PC-3 (cell line): ENCODE measurements at regions not wholly inside any gene's neighbourhood (a gene's known extent, or its start where the extent isn't known, plus 50 kb on each side); places are given as distances from the start of the nearest gene placed in this dataset.

Experiments
- ATAC-seq: fragments of 200-7000 bp; cut with Tn5 transposase; 2 replicates; pipeline ENCODE4 v1.9.1; 2020; ENCODE audit warnings: mild to moderate bottlenecking, moderate library complexity
- BruUV-seq: library from RNA; stranded (reverse); fragments of 400-500 nt; replicated peaks from 2 replicates; lab custom pipeline; 2021; lab: Mats Ljungman, UMichigan
- CTCF ChIA-PET: fragments of 300-600 bp; sonication (Branson Sonifier 250); formaldehyde crosslinking; loops from one replicate; lab custom pipeline; 2022; ENCODE audit warnings: antibody characterized with exemption; lab: Charles Lee
- POLR2A ChIA-PET: fragments of 300-600 bp; sonication (Branson Sonifier 250); formaldehyde crosslinking; loops from one replicate; lab custom pipeline; 2022; ENCODE audit warnings: antibody characterized with exemption; ENCODE audit not compliant: unreplicated experiment; lab: Charles Lee
- DNase-seq: peaks from one replicate; pipeline ENCODE4 v3.0.0-alpha.2; 2015
- H2AFZ ChIP-seq: fragments of 300-600 bp; sonication (generic); 2 replicates; pipeline ENCODE4 v1.6.0; 2016; ENCODE audit warnings: antibody characterized with exemption, low read length
- H3F3A ChIP-seq: fragments of 300-600 bp; sonication (generic); one replicate; pipeline ENCODE4 v1.6.0; 2017; ENCODE audit warnings: antibody characterized with exemption, low read length, control low read depth, mild to moderate bottlenecking; ENCODE audit not compliant: unreplicated experiment
- H3K27ac ChIP-seq: fragments of 300-600 bp; sonication (generic); 2 replicates; pipeline ENCODE4 v1.5.1; 2016; ENCODE audit warnings: mild to moderate bottlenecking, low read length
- H3K27me3 ChIP-seq: fragments of 300-600 bp; sonication (generic); 2 replicates; pipeline ENCODE4 v1.6.1; 2016; ENCODE audit warnings: low read length, mixed read lengths
- H3K36me3 ChIP-seq: fragments of 300-600 bp; sonication (generic); 2 replicates; pipeline ENCODE4 v1.6.1; 2016; ENCODE audit warnings: low read depth, mixed run types, low read length, mixed read lengths
- H3K4me1 ChIP-seq: fragments of 300-600 bp; sonication (generic); 2 replicates; pipeline ENCODE4 v1.5.1; 2016; ENCODE audit warnings: low read length; ENCODE audit not compliant: insufficient read depth
- H3K4me2 ChIP-seq: fragments of 300-600 bp; sonication (generic); 2 replicates; pipeline ENCODE4 v1.6.0; 2016; ENCODE audit warnings: low read length
- H3K4me3 ChIP-seq: fragments of 300-600 bp; sonication (generic); 2 replicates; pipeline ENCODE4 v1.5.1; 2016; ENCODE audit warnings: mild to moderate bottlenecking, low read length, mixed read lengths
- H3K79me2 ChIP-seq: fragments of 300-600 bp; sonication (generic); 2 replicates; pipeline ENCODE4 v1.6.1; 2017; ENCODE audit warnings: low read length, mixed read lengths
- H3K9ac ChIP-seq: fragments of 300-600 bp; sonication (generic); 2 replicates; pipeline ENCODE4 v1.6.0; 2016; ENCODE audit warnings: mild to moderate bottlenecking, low read length
- H3K9me2 ChIP-seq: fragments of 300-600 bp; sonication (generic); replicated peaks from 2 replicates; pipeline ENCODE4 v1.6.1; 2016; ENCODE audit warnings: mixed run types, low read length, mixed read lengths
- H3K9me3 ChIP-seq: fragments of 300-600 bp; sonication (generic); 2 replicates; pipeline ENCODE4 v1.6.1; 2016; ENCODE audit warnings: low read length, mixed read lengths
- H4K20me1 ChIP-seq: fragments of 300-600 bp; sonication (generic); 2 replicates; pipeline ENCODE4 v1.6.1; 2016; ENCODE audit warnings: low read length, mixed read lengths
- EZH2 ChIP-seq: fragments of 300-600 bp; sonication (generic); IDR thresholded peaks from one replicate; pipeline ENCODE4 v1.6.1; 2017; ENCODE audit warnings: antibody characterized with exemption, mild to moderate bottlenecking, low read length; ENCODE audit not compliant: unreplicated experiment
- EZH2phosphoT487 ChIP-seq: fragments of 300-600 bp; sonication (generic); IDR thresholded peaks from 2 replicates; pipeline ENCODE4 v1.6.1; 2018; ENCODE audit warnings: mild to moderate bottlenecking, antibody characterized with exemption, low read length, borderline replicate concordance
- intact Hi-C: fragments of 100-400 bp; cut with micrococcal nuclease; formaldehyde crosslinking; loops from 2 replicates; pipeline ENCODE4 v1.9.0; 2023
- TF ChIP-seq, protein P1 (sequence below): fragments of 300-600 bp; sonication (generic); conservative IDR thresholded peaks from 2 replicates; pipeline ENCODE4 v1.5.1; 2017; ENCODE audit warnings: antibody characterized with exemption, low read depth, mild to moderate bottlenecking, low read length

- H3K4me3 ChIP-seq = no peak overlapping the region
- BruUV-seq = no TSS peak
- no peaks in the 10 kb centered on the region for H3K9me2 ChIP-seq
- no peak for ATAC-seq
- TF ChIP-seq EZH2phosphoT487 (no peak), EZH2 (no peak)
- TF ChIP-seq, protein P1, sequence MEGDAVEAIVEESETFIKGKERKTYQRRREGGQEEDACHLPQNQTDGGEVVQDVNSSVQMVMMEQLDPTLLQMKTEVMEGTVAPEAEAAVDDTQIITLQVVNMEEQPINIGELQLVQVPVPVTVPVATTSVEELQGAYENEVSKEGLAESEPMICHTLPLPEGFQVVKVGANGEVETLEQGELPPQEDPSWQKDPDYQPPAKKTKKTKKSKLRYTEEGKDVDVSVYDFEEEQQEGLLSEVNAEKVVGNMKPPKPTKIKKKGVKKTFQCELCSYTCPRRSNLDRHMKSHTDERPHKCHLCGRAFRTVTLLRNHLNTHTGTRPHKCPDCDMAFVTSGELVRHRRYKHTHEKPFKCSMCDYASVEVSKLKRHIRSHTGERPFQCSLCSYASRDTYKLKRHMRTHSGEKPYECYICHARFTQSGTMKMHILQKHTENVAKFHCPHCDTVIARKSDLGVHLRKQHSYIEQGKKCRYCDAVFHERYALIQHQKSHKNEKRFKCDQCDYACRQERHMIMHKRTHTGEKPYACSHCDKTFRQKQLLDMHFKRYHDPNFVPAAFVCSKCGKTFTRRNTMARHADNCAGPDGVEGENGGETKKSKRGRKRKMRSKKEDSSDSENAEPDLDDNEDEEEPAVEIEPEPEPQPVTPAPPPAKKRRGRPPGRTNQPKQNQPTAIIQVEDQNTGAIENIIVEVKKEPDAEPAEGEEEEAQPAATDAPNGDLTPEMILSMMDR = no peak
- peaks cover 10% of the 10 kb centered on the region; the same call in 1 of the 2 replicates for H3K4me1 ChIP-seq
- CTCF ChIA-PET = no interaction called here
- no peaks in the 10 kb centered on the region for H3K9me3 ChIP-seq
- no peaks in the 10 kb centered on the region for H3K36me3 ChIP-seq
- intact Hi-C loops = no loop called here
- no peaks in the 10 kb centered on the region for H3K79me2 ChIP-seq
- no peaks in the 10 kb centered on the region for H3K27me3 ChIP-seq
- H2AFZ ChIP-seq = no peak overlapping the region
- DNase-seq = peak; percentile 41
- H3K9ac ChIP-seq = no peak overlapping the region
- no peak overlapping the region for H3K27ac ChIP-seq
- no peaks in the 10 kb centered on the region for H3F3A ChIP-seq
- H3K4me2 ChIP-seq = 0 out of 2 replicates have a peak overlapping the region, but pooled peaks have one; percentile 2
- H4K20me1 ChIP-seq = no peaks in the 10 kb centered on the region
- POLR2A ChIA-PET = no interaction called here
Observed at GRCh38 chr6:169042061-169042460, 211.6 kb downstream of the THBS2 start.

GRCh38 chr6:169041078-169041477 lies 212.6 kb downstream of the THBS2 start:
- Histone ChIP-seq H3K9ac (no peak overlapping the region), H3K79me2 (no peaks in the 10 kb centered on the region), H3K36me3 (no peaks in the 10 kb centered on the region), H3K9me3 (no peaks in the 10 kb centered on the region), H3F3A (no peaks in the 10 kb centered on the region), H3K4me3 (no peak overlapping the region), H3K27me3 (no peaks in the 10 kb centered on the region), H3K4me1 (peaks cover 10% of the 10 kb centered on the region; the same call in 1 of the 2 replicates), H3K27ac (no peak overlapping the region), H3K4me2 (no peak overlapping the region), H3K9me2 (no peaks in the 10 kb centered on the region), H2AFZ (no peak overlapping the region), H4K20me1 (no peaks in the 10 kb centered on the region)
- BruUV-seq = no TSS peak
- CTCF ChIA-PET = no interaction called here
- ATAC-seq = no peak
- TF ChIP-seq EZH2 = no peak
- TF ChIP-seq, protein P1 = no peak
- no peak for TF ChIP-seq EZH2phosphoT487
- POLR2A ChIA-PET = no interaction called here
- intact Hi-C loops = no loop called here
- DNase-seq = no peak

GRCh38 chr6:169038691-169039090 lies 215.0 kb downstream of the THBS2 start:
- Histone ChIP-seq H3F3A (no peaks in the 10 kb centered on the region), H2AFZ (no peak overlapping the region), H3K27me3 (no peaks in the 10 kb centered on the region), H3K4me3 (no peak overlapping the region), H3K36me3 (no peaks in the 10 kb centered on the region), H3K79me2 (no peaks in the 10 kb centered on the region), H3K9me2 (no peaks in the 10 kb centered on the region), H3K9ac (no peak overlapping the region), H3K4me1 (peaks cover 10% of the 10 kb centered on the region; the same call in 1 of the 2 replicates), H4K20me1 (no peaks in the 10 kb centered on the region), H3K9me3 (no peaks in the 10 kb centered on the region), H3K27ac (no peak overlapping the region), H3K4me2 (no peak overlapping the region)
- ChIA-PET POLR2A (no interaction called here), CTCF (no interaction called here)
- TF ChIP-seq, protein P1 = no peak
- no peak for TF ChIP-seq EZH2
- no peak for TF ChIP-seq EZH2phosphoT487
- ATAC-seq (no peak), DNase-seq (no peak)
- no TSS peak for BruUV-seq
- intact Hi-C loops = no loop called here
